A549 (cell line): ENCODE measurements at regions not wholly inside any gene's neighbourhood (a gene's known extent, or its start where the extent isn't known, plus 50 kb on each side); places are given as distances from the start of the nearest gene placed in this dataset.

Experiments used
- ATAC-seq, 2 experiments: fragments of 200-7000 bp in 1 of 2; fragments of >200 bp in 1 of 2; cut with Nextera tagmentation in 1 of 2; cut with Tn5 transposase in 1 of 2; 3 replicates each; pipeline versions ENCODE4 v1.8.0 to v1.9.1; 2018 to 2020; ENCODE audit warnings: mild to moderate bottlenecking in 1 of 2, moderate library complexity in 1 of 2
- CTCF ChIA-PET: fragments of 300-600 bp; sonication (Branson Sonifier 250); formaldehyde crosslinking; extraction: SDS; loops from one replicate; lab custom pipeline; 2021; ENCODE audit warnings: antibody characterized with exemption, inconsistent platforms; lab: Yijun Ruan, JAX
- POLR2A ChIA-PET: fragments of 350-600 bp; formaldehyde crosslinking; extraction: SDS; loops from one replicate; lab custom pipeline; 2021; ENCODE audit warnings: antibody characterized with exemption, inconsistent platforms; lab: Yijun Ruan, JAX
- DNase-seq, 2 experiments: peaks; one replicate each; pipeline versions ENCODE4 v3.0.0 to v3.0.0-alpha.2; 2011 to 2016; ENCODE audit warnings: low read depth in 1 of 2, low spot score in 1 of 2
- FAIRE-seq: peaks from 2 replicates; lab custom pipeline; 2011; peaks lifted over from hg19 to GRCh38; lab: Jason Lieb, UNC
- H3K27ac ChIP-seq, 2 experiments: fragments of >200 bp; sonication (Bioruptor Twin); formaldehyde crosslinking; 3 replicates each; pipeline ENCODE4 v1.5.1; 2016 to 2017
- H3K4me1 ChIP-seq: fragments of >200 bp; sonication (Bioruptor Twin); formaldehyde crosslinking; 3 replicates; pipeline ENCODE4 v1.6.1; 2016
- H3K4me2 ChIP-seq: fragments of >200 bp; sonication (Bioruptor Twin); formaldehyde crosslinking; 3 replicates; pipeline ENCODE4 v1.6.1; 2016
- H3K4me3 ChIP-seq: fragments of >200 bp; sonication (Bioruptor Twin); formaldehyde crosslinking; 3 replicates; pipeline ENCODE4 v1.5.1; 2016
- H3K9me3 ChIP-seq: fragments of >200 bp; sonication (Bioruptor Twin); formaldehyde crosslinking; 3 replicates; pipeline ENCODE4 v1.6.1; 2016
- CEBPB ChIP-seq, 2 experiments: fragments of >200 bp in 1 of 2; sonication (Bioruptor Twin) in 1 of 2; formaldehyde crosslinking in 1 of 2; IDR thresholded peaks; 2 replicates each; pipeline ENCODE4 v1.6.1; 2012 to 2016
- EP300 ChIP-seq, 2 experiments: fragments of >200 bp; sonication (Bioruptor Twin); formaldehyde crosslinking; IDR thresholded peaks; 2 replicates in 1 of 2; 3 replicates in 1 of 2; pipeline ENCODE4 v1.6.1; 2016 to 2017
- GATA3 ChIP-seq: IDR thresholded peaks from 2 replicates; pipeline ENCODE4 v1.6.1; 2012; ENCODE audit warnings: borderline replicate concordance
- KDM1A ChIP-seq: fragments of 200-600 bp; sonication (generic); IDR thresholded peaks from 2 replicates; pipeline ENCODE4 v1.6.1; 2016; ENCODE audit warnings: low read depth, mild to moderate bottlenecking
- MAFK ChIP-seq: fragments of 450-650 bp; IDR thresholded peaks from 2 replicates; pipeline ENCODE4 v1.6.1; 2014; ENCODE audit not compliant: partially characterized antibody
- MYC ChIP-seq: IDR thresholded peaks from 2 replicates; pipeline ENCODE4 v1.6.1; 2012; ENCODE audit warnings: mild to moderate bottlenecking, inconsistent platforms, low read length, improper control_type of control experiment, borderline replicate concordance
- NPAS2 ChIP-seq: fragments of 250-450 bp; sonication (Bioruptor Pico); IDR thresholded peaks from 2 replicates; pipeline ENCODE4 v1.8.0; 2022; ENCODE audit warnings: mild to moderate bottlenecking, moderate library complexity, borderline replicate concordance
- PHF8 ChIP-seq: fragments of 200-600 bp; sonication (generic); IDR thresholded peaks from 2 replicates; pipeline ENCODE4 v1.6.1; 2016; ENCODE audit warnings: low read depth, mild to moderate bottlenecking, antibody characterized with exemption, moderate library complexity, borderline replicate concordance
- POLR2AphosphoS2 ChIP-seq: conservative IDR thresholded peaks from 2 replicates; pipeline ENCODE4 v1.6.1; 2012; ENCODE audit warnings: low read length, improper control_type of control experiment, inconsistent platforms
- TP53 ChIP-seq: fragments of 250-450 bp; sonication (Bioruptor Pico); IDR thresholded peaks from 2 replicates; pipeline ENCODE4 v1.5.0; 2021; ENCODE audit warnings: mild to moderate bottlenecking, moderate library complexity
- ZFP36 ChIP-seq: fragments of 450-650 bp; IDR thresholded peaks from 2 replicates; pipeline ENCODE4 v1.6.1; 2014; ENCODE audit warnings: borderline replicate concordance; ENCODE audit not compliant: partially characterized antibody
- ZSCAN20 ChIP-seq: fragments of 250-450 bp; sonication (Bioruptor Pico); IDR thresholded peaks from 2 replicates; pipeline ENCODE4 v1.8.0; 2022; ENCODE audit warnings: mild to moderate bottlenecking, moderate library complexity
- WGBS: methylation state at CpG from one replicate; pipeline ENCODE4 v1.1.6; 2017; ENCODE audit errors: missing lambda C conversion rate; 5-methylcytosine and 5-hydroxymethylcytosine counted together
- TF ChIP-seq, protein P1 (sequence below): fragments of 450-650 bp; IDR thresholded peaks from 2 replicates; pipeline ENCODE4 v1.6.1; 2014; ENCODE audit warnings: antibody characterized with exemption

GRCh38 chr2:62565309-62565908 is 59.4 kb upstream of the TMEM17 start:
- Histone ChIP-seq H3K4me1 (peaks cover 32% of the 10 kb centered on the region), H3K9me3 (no peaks in the 10 kb centered on the region), H3K4me2 (no peak overlapping the region), H3K4me3 (no peak overlapping the region), H3K27ac (peak overlapping the region in 1 of 2 experiments; percentile 71; a peak in 4 of 6 replicates)
- DNase-seq (no peak), FAIRE-seq (peak; percentile 90), ATAC-seq (no peak)
- WGBS, result 92% methylated on average over 3 of the region's 3 CpGs
- POLR2A ChIA-PET, result interaction anchor here (0.6 kb wide), 1 partner anchor 1046 kb away, joined by 9 read pairs; no protein-coding TSS in a partner anchor
- CTCF ChIA-PET, result interaction anchor here (0.8 to 2.0 kb wide), 4 partner anchors 13 to 209 kb away, joined by 3 to 7 read pairs (median 4); no protein-coding TSS in a partner anchor
- no peak for TF ChIP-seq ZFP36

DNA sequence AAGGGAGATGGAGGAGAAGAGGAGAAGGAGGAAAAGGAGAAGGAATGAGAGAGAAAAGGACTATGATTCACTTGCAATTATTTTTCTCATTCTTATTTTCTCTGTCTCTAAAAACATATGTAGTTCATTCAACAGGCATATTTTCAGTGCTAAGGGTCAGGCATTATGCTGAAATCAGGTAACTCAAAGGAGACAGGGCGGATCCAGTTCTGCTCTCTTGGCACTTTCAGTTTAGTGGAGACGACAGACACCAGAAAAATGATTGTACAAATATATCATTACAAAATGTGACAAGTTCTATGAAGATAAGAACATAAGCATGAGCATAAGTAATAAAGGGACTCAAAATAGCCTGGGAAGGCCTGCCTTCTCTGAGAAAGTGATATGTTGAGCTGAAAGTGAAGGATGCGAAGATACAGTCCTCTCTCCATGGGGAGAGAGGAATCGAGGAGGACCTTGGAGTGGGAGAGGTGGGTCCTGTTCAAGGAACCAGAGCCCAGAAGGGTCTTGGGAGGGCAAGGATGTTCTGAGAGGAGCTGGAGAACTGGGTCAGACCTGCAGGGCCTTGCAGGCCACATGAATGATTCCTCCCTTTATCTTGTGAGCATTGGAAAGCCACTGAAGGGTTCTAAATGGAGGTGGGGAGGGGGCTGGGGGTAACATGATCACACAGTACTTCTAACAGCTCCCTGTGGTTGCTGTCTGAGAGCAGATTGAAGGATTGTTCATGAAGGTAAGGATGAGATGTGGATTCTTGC is 58.6 kb upstream of the TMEM17 start:
- Histone ChIP-seq H3K4me3 (no peak overlapping the region), H3K27ac (peak overlapping the region; percentile 2 to 71; a peak in 5 of 6 replicates)
- DNase-seq, result no peak

DNA sequence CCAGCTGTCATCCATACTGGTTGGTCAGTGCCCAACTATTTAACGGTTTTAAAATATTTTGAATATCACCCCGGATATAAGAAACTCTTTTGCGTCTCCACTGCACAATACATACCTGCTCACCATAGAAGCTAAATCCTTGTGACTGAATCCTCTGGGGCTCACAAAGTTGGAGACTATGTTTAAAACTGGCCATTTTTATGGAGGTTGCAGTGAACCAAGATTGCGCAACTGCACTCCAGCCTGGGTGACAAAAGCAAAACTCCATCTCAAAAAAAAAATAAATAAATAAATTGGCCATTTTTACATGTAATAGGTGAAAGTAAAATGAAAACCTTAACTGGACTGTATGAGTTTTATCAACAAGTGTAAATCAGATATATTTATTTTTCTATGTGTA is 55.6 kb upstream of the TMEM17 start:
- Histone ChIP-seq H3K4me1 (0 out of 3 replicates have a peak, but pooled peaks cover 3% of the 10 kb centered on the region), H3K4me2 (no peak overlapping the region), H3K4me3 (no peak overlapping the region), H3K9me3 (0 out of 3 replicates have a peak, but pooled peaks cover 4% of the 10 kb centered on the region), H3K27ac (no peak overlapping the region)
- FAIRE-seq (no peak), ATAC-seq (no peak), DNase-seq (no peak)
- ChIA-PET CTCF (interaction anchor here (1.3 kb wide), 1 partner anchor 9 kb away, joined by 4 read pairs; no protein-coding TSS in a partner anchor), POLR2A (interaction anchor here (0.7 kb wide), 1 partner anchor 144 kb away, joined by 4 read pairs; the partner anchor contains the start of gene EHBP1)
- peak; percentile 83 to 94 for TF ChIP-seq CEBPB (IDR thresholded peaks at IDR 0.05)
- no peak for TF ChIP-seq EP300 (IDR thresholded peaks at IDR 0.05)
- WGBS, result 95% methylated on average over 4 of the region's 4 CpGs

More for the DNA sequence above, 58.6 kb upstream of the TMEM17 start:
- ATAC-seq, result no peak
- H3K4me1 ChIP-seq, result peaks cover 30% of the 10 kb centered on the region
- FAIRE-seq, result peak; percentile 39
- no peak overlapping the region for H3K4me2 ChIP-seq
- no peak for TF ChIP-seq POLR2AphosphoS2
- TF ChIP-seq, protein P1, sequence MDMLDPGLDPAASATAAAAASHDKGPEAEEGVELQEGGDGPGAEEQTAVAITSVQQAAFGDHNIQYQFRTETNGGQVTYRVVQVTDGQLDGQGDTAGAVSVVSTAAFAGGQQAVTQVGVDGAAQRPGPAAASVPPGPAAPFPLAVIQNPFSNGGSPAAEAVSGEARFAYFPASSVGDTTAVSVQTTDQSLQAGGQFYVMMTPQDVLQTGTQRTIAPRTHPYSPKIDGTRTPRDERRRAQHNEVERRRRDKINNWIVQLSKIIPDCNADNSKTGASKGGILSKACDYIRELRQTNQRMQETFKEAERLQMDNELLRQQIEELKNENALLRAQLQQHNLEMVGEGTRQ, result no peak
- no peak for TF ChIP-seq NPAS2 (CRISPR knock-in tag)
- no peak for TF ChIP-seq GATA3
- no peak for TF ChIP-seq KDM1A
- TF ChIP-seq ZSCAN20 (CRISPR knock-in tag), result no peak
- TF ChIP-seq MYC, result no peak
- 89% methylated on average over 4 of the region's 4 CpGs for WGBS
- CTCF ChIA-PET, result interaction anchor here (0.7 to 2.0 kb wide), 4 partner anchors 13 to 210 kb away, joined by 3 to 7 read pairs (median 4); no protein-coding TSS in a partner anchor
- POLR2A ChIA-PET, result no interaction called here
- H3K9me3 ChIP-seq, result no peaks in the 10 kb centered on the region

DNA sequence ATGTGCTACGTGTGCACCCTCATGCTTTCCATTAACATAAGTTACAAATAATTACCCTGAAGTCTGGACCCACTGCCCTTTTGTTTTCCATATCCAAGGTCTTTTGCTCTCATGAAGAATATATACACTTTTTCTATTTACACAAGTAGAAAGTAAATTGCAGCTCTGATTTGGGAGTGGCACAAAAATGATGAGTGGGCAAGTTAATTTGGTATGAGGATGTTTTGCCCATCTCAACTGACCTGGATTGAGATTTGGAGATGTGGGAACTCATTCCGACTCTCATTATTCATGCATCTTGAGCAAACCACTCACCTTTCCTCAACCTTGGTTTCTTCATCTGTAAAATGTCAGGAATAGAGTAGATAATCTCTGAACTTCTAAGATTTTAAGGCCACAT is 53.6 kb upstream of the TMEM17 start:
- no peak for DNase-seq
- H3K4me3 ChIP-seq, result no peak overlapping the region
- WGBS, result 93% methylated on average over 2 of the region's 2 CpGs
- no peaks in the 10 kb centered on the region for H3K4me1 ChIP-seq
- ChIA-PET CTCF (interaction anchor here (1.0 to 1.3 kb wide), 2 partner anchors 13 to 102 kb away, joined by 3 to 5 read pairs; no protein-coding TSS in a partner anchor), POLR2A (no interaction called here)
- no peak for FAIRE-seq
- 0 out of 6 replicates have a peak overlapping the region, but pooled peaks of 1 of the 2 experiments have one; percentile 4 for H3K27ac ChIP-seq
- ATAC-seq, result no peak
- 0 out of 3 replicates have a peak, but pooled peaks cover 4% of the 10 kb centered on the region for H3K9me3 ChIP-seq
- TF ChIP-seq MAFK (peak; percentile 88), PHF8 (no peak), TP53 (CRISPR knock-in tag) (no peak)
- TF ChIP-seq, all 56 proteins: peak for 1
- H3K4me2 ChIP-seq, result no peak overlapping the region
